DOHH2 (cell line): ENCODE measurements at regions not wholly inside any gene's neighbourhood (a gene's known extent, or its start where the extent isn't known, plus 50 kb on each side); places are given as distances from the start of the nearest gene placed in this dataset.

Source experiments
- H3F3A ChIP-seq: fragments of 200-600 bp; sonication (generic), shearing (Covaris generic); 2 replicates; pipeline ENCODE4 v1.6.0; 2016; ENCODE audit warnings: antibody characterized with exemption, mild to moderate bottlenecking; ENCODE audit not compliant: control insufficient read depth, insufficient read depth
- H3K27ac ChIP-seq: fragments of 200-600 bp; sonication (generic); 2 replicates; pipeline ENCODE4 v1.5.1; 2014; ENCODE audit warnings: low read depth, mild to moderate bottlenecking, low read length, moderate library complexity
- H3K27me3 ChIP-seq: fragments of 200-600 bp; sonication (generic); 2 replicates; pipeline ENCODE4 v1.6.1; 2014; ENCODE audit warnings: mild to moderate bottlenecking, low read length, mixed read lengths; ENCODE audit not compliant: control insufficient read depth
- H3K36me3 ChIP-seq: fragments of 200-600 bp; sonication (generic); 2 replicates; pipeline ENCODE4 v1.6.1; 2014; ENCODE audit warnings: mild to moderate bottlenecking, low read length, moderate library complexity, mixed read lengths; ENCODE audit not compliant: control insufficient read depth
- H3K4me1 ChIP-seq: fragments of 200-600 bp; sonication (generic); 2 replicates; pipeline ENCODE4 v1.6.1; 2014; ENCODE audit warnings: mild to moderate bottlenecking, low read length, mixed read lengths; ENCODE audit not compliant: control insufficient read depth
- H3K4me2 ChIP-seq: fragments of 200-600 bp; sonication (generic); 2 replicates; pipeline ENCODE4 v1.6.0; 2014; ENCODE audit warnings: mild to moderate bottlenecking, low read length, moderate library complexity
- H3K4me3 ChIP-seq: fragments of 200-600 bp; sonication (generic); 2 replicates; pipeline ENCODE4 v1.5.1; 2014; ENCODE audit warnings: mild to moderate bottlenecking, low read length, mixed read lengths
- H3K79me2 ChIP-seq: fragments of 200-600 bp; sonication (generic); 2 replicates; pipeline ENCODE4 v1.6.1; 2014; ENCODE audit warnings: mild to moderate bottlenecking, low read length, mixed read lengths; ENCODE audit not compliant: control insufficient read depth
- H3K9me2 ChIP-seq: fragments of 200-600 bp; sonication (generic); replicated peaks from 2 replicates; pipeline ENCODE4 v1.6.1; 2014; ENCODE audit warnings: mild to moderate bottlenecking, low read length, mixed read lengths; ENCODE audit not compliant: control insufficient read depth
- H3K9me3 ChIP-seq: fragments of 200-600 bp; sonication (generic); 2 replicates; pipeline ENCODE4 v1.6.1; 2014; ENCODE audit warnings: antibody characterized with exemption, low read length, mixed read lengths; ENCODE audit not compliant: control insufficient read depth, insufficient read depth
- H4K20me1 ChIP-seq: fragments of 200-600 bp; sonication (generic); 2 replicates; pipeline ENCODE4 v1.6.0; 2014; ENCODE audit warnings: low read depth, mild to moderate bottlenecking, antibody characterized with exemption, low read length, moderate library complexity; ENCODE audit not compliant: control insufficient read depth, insufficient read depth
- CTCF ChIP-seq: fragments of 200-600 bp; sonication (generic); IDR thresholded peaks from one replicate; pipeline ENCODE4 v1.5.1; 2014; ENCODE audit warnings: antibody characterized with exemption, mild to moderate bottlenecking, low read depth, low read length; ENCODE audit not compliant: poor library complexity, severe bottlenecking
- EZH2phosphoT487 ChIP-seq: fragments of 200-600 bp; sonication (generic); IDR thresholded peaks from 2 replicates; pipeline ENCODE4 v1.6.1; 2017; ENCODE audit warnings: borderline replicate concordance, mild to moderate bottlenecking, antibody characterized with exemption, low read length, moderate library complexity, mixed read lengths

DNA sequence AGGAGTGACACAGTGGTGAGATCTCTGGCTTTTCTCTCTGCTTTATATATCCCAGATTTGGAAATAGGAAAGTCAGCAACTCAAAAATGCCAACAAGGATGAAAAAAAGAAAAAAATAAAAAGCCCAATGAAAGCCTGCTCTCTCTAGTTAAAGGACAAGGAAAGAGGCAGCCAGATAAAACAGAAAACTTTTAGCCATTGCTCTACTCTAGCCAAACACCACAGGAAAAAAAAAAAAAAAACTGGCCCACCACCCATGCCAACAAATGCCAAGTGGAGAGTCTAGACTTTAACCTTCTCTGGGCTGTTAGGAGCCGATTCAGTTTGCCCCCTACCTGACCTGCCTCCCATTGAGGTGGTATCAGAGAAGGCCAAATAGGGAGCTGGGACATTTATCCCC lies 222.3 kb upstream of the TMTC1 start:
- Histone ChIP-seq H3K4me1 (no peaks in the 10 kb centered on the region), H4K20me1 (no peaks in the 10 kb centered on the region), H3K79me2 (no peaks in the 10 kb centered on the region), H3K27ac (no peak overlapping the region), H3F3A (no peaks in the 10 kb centered on the region), H3K27me3 (no peaks in the 10 kb centered on the region), H3K4me2 (no peak overlapping the region), H3K9me2 (no peaks in the 10 kb centered on the region), H3K4me3 (no peak overlapping the region), H3K9me3 (no peaks in the 10 kb centered on the region), H3K36me3 (no peaks in the 10 kb centered on the region)
- TF ChIP-seq CTCF (no peak), EZH2phosphoT487 (no peak)

DNA sequence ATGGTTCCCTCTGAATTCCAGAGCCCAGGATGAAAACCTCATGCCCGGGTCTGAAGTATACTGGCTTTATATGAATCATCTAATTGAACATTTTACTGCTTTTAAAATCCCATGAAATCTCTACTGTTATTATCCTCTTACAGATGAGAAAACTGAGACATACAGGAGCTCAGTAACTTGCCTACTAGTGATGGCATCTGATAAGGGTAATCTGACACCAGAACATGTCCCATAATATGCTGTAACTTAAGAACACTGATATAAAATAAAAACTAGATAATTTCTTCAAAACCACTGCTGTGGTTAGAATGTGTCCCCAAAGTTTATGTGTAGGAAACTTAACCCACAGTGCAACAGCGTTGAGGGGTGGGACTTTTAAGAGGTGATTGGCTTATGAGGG lies 219.6 kb upstream of the TMTC1 start:
- no peaks in the 10 kb centered on the region for H3K4me1 ChIP-seq
- H3K4me2 ChIP-seq = no peak overlapping the region
- H3K79me2 ChIP-seq = no peaks in the 10 kb centered on the region
- H4K20me1 ChIP-seq = no peaks in the 10 kb centered on the region
- H3K9me3 ChIP-seq = no peaks in the 10 kb centered on the region
- no peaks in the 10 kb centered on the region for H3K9me2 ChIP-seq
- no peak for TF ChIP-seq CTCF
- TF ChIP-seq EZH2phosphoT487 = no peak
- H3K4me3 ChIP-seq = no peak overlapping the region
- H3K27ac ChIP-seq = no peak overlapping the region
- H3K27me3 ChIP-seq = no peaks in the 10 kb centered on the region
- no peaks in the 10 kb centered on the region for H3K36me3 ChIP-seq
- no peaks in the 10 kb centered on the region for H3F3A ChIP-seq

DNA sequence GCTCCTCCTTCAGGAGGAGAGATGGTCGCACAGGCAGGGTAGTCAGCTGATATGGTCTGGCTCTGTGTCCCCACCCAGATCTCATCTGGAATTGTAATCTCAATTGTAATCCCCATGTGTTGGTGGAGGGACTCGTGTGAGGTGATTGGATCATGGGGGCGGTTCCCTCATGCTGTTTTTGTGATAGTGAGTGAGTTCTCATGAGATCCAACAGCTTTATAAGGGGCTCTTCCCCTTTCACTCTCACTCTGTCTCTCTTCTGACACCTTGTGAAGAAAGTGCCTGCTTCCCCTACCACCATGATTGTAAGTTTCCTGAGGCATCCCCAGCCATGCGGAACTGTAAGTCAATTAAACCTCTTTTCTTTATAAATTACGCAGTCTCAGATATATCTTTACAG lies 218.9 kb upstream of the TMTC1 start:
- H3K27ac ChIP-seq = no peak overlapping the region
- no peaks in the 10 kb centered on the region for H3K79me2 ChIP-seq
- no peak overlapping the region for H3K4me3 ChIP-seq

More for the DNA sequence above, 218.9 kb upstream of the TMTC1 start:
- Histone ChIP-seq H3K27me3 (no peaks in the 10 kb centered on the region), H3F3A (no peaks in the 10 kb centered on the region), H3K36me3 (no peaks in the 10 kb centered on the region), H3K4me2 (no peak overlapping the region), H3K9me2 (no peaks in the 10 kb centered on the region), H3K4me1 (no peaks in the 10 kb centered on the region), H4K20me1 (no peaks in the 10 kb centered on the region), H3K9me3 (no peaks in the 10 kb centered on the region)
- TF ChIP-seq EZH2phosphoT487 (no peak), CTCF (no peak)
